Central memory CD4-positive, alpha-beta T cell (primary cell): ENCODE measurements at regions not wholly inside any gene's neighbourhood (a gene's known extent, or its start where the extent isn't known, plus 50 kb on each side); places are given as distances from the start of the nearest gene placed in this dataset.
"Not testable (repeated sequence)": the region's sequence is repeated elsewhere in the genome, so short reads cannot be mapped to it uniquely, and the experiment has no call there.

Experiments
- DNase-seq: peaks from one replicate; pipeline ENCODE4 v3.0.0; 2022

- DNase-seq, result no peak
These were observed 487.7 kb downstream of the TYW1 start for GRCh38 chr7:67484244-67484751.

GRCh38 chr7:67486401-67486800, 489.8 kb downstream of the TYW1 start:
- no peak for DNase-seq

- no peak for DNase-seq
These were observed 490.7 kb downstream of the TYW1 start for GRCh38 chr7:67487316-67487715.

- no peak for DNase-seq
These were observed 493.2 kb downstream of the TYW1 start for GRCh38 chr7:67489881-67490280.

GRCh38 chr7:67493366-67493765, 496.7 kb downstream of the TYW1 start:
- DNase-seq, result no peak

GRCh38 chr7:67496589-67496988, 500.0 kb downstream of the TYW1 start:
- no peak for DNase-seq

- DNase-seq, result not testable (repeated sequence)
These were observed 501.3 kb downstream of the TYW1 start for GRCh38 chr7:67497914-67498313.

GRCh38 chr7:67502929-67503328, 506.3 kb downstream of the TYW1 start:
- DNase-seq, result no peak

GRCh38 chr7:67505449-67505848, 508.8 kb downstream of the TYW1 start:
- no peak for DNase-seq

GRCh38 chr7:67512481-67512880, 515.8 kb downstream of the TYW1 start:
- DNase-seq, result no peak

- no peak for DNase-seq
These were observed 521.9 kb downstream of the TYW1 start for GRCh38 chr7:67518580-67518979.

- no peak for DNase-seq
These were observed 522.5 kb downstream of the TYW1 start for GRCh38 chr7:67519171-67519570.

- DNase-seq, result no peak
These were observed 525.9 kb downstream of the TYW1 start for GRCh38 chr7:67522504-67522903.

GRCh38 chr7:67523713-67524112, 527.1 kb downstream of the TYW1 start:
- DNase-seq, result no peak

GRCh38 chr7:67525588-67525987, 529.0 kb downstream of the TYW1 start:
- no peak for DNase-seq

GRCh38 chr7:67535241-67535989, 538.8 kb downstream of the TYW1 start:
- DNase-seq, result no peak

- no peak for DNase-seq
These were observed 546.3 kb downstream of the TYW1 start for GRCh38 chr7:67542916-67543315.

GRCh38 chr7:67547183-67547907, 550.7 kb downstream of the TYW1 start:
- no peak for DNase-seq

- DNase-seq, result no peak
These were observed 552.5 kb downstream of the TYW1 start for GRCh38 chr7:67549126-67549525.

- no peak for DNase-seq
These were observed 554.3 kb downstream of the TYW1 start for GRCh38 chr7:67550801-67551436.

GRCh38 chr7:67552738-67553137, 556.1 kb downstream of the TYW1 start:
- no peak for DNase-seq

GRCh38 chr7:67553378-67553777, 556.7 kb downstream of the TYW1 start:
- DNase-seq, result no peak

- no peak for DNase-seq
These were observed 558.4 kb downstream of the TYW1 start for GRCh38 chr7:67554986-67555385.

- DNase-seq, result no peak
These were observed 568.3 kb downstream of the TYW1 start for GRCh38 chr7:67564959-67565358.
